Lung (tissue), 11 donors: ENCODE measurements at regions not wholly inside any gene's neighbourhood (a gene's known extent, or its start where the extent isn't known, plus 50 kb on each side); places are given as distances from the start of the nearest gene placed in this dataset.

Experiments
- ATAC-seq: fragments of 200-7000 bp; cut with Tn5 transposase; one replicate; pipeline ENCODE4 v1.9.1; 2020; ENCODE audit warnings: moderate number of reproducible peaks; ENCODE audit not compliant: insufficient read depth, low FRiP score
- DNase-seq, 3 donors: peaks; one replicate each; pipeline ENCODE4 v3.0.0-alpha.2; 2013 to 2017
- H3K27ac ChIP-seq, 2 donors: one replicate each; pipeline ENCODE4 v1.5.1; 2013; ENCODE audit warnings: mild to moderate bottlenecking in 2 of 2, moderate library complexity in 2 of 2, control low read depth in 1 of 2, inconsistent platforms in 1 of 2, low read depth in 1 of 2, low read length in 1 of 2
- H3K27me3 ChIP-seq, 3 donors: one replicate each; pipeline ENCODE4 v1.5.1; 2013; ENCODE audit warnings: low read length in 2 of 3; ENCODE audit not compliant: control insufficient read depth in 3 of 3, insufficient read depth in 3 of 3
- H3K36me3 ChIP-seq, 4 donors: one replicate each; pipeline ENCODE4 v1.5.1; 2013; ENCODE audit warnings: low read length in 4 of 4, mild to moderate bottlenecking in 1 of 4, moderate library complexity in 1 of 4; ENCODE audit not compliant: control insufficient read depth in 4 of 4, insufficient read depth in 4 of 4
- H3K4me1 ChIP-seq, 5 donors: one replicate each; pipeline ENCODE4 v1.5.1; 2013; ENCODE audit warnings: low read length in 5 of 5, mild to moderate bottlenecking in 2 of 5, moderate library complexity in 1 of 5; ENCODE audit not compliant: control insufficient read depth in 5 of 5, insufficient read depth in 5 of 5
- H3K4me3 ChIP-seq: one replicate; pipeline ENCODE4 v1.5.1; 2013; ENCODE audit warnings: mild to moderate bottlenecking, control low read depth, moderate library complexity
- H3K9ac ChIP-seq, 2 donors: one replicate each; pipeline ENCODE4 v1.5.1; 2013; ENCODE audit warnings: low read length in 2 of 2, control low read depth in 1 of 2; ENCODE audit not compliant: insufficient read depth in 1 of 2
- H3K9me3 ChIP-seq, 4 donors: one replicate each; pipeline ENCODE4 v1.5.1; 2013; ENCODE audit warnings: low read length in 3 of 4, mild to moderate bottlenecking in 1 of 4, moderate library complexity in 1 of 4; ENCODE audit not compliant: control insufficient read depth in 4 of 4, insufficient read depth in 3 of 4
- WGBS, 2 donors: extraction: QIAGEN DNeasy Blood & Tissue Kit; methylation state at CpG; one replicate each; pipeline ENCODE4 v1.1.7; 2013; 5-methylcytosine and 5-hydroxymethylcytosine counted together
- TF ChIP-seq, protein P1 (sequence below): IDR thresholded peaks from 2 replicates; pipeline ENCODE4 v1.5.1; 2012; ENCODE audit warnings: mild to moderate bottlenecking; ENCODE audit errors: control extremely low read depth, extremely low read depth
- donor health status: control.
- donor health status: control.
- donor health status: Bipolar disorder and iron deficiency.
- donor health status: healthy.
- donor health status: DM: yes; HTN: yes; CAD: no.

DNA sequence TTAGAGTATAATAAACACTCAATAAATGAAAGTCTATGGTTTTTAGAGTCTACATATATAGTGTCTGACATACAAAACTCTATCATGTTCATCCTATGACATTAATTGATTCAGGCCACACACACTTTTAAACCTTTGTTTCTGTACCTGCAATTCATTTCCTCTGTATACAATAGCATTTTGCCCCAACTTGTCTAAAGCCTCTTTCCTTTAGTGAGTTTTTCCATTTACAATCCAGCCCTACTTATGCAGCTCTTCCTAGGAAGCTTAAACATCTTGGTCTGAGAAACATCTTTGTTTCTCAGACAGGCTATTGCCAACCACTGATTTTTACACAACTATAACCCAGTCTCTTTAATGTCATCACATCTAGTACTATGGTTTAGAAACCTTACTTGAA, 214.7 kb upstream of the SLC16A7 start:
- ATAC-seq (no peak), DNase-seq (no peak)
- H3K9ac ChIP-seq = no peak overlapping the region
- no peak overlapping the region for H3K27ac ChIP-seq
- no peaks in the 10 kb centered on the region for H3K9me3 ChIP-seq
- H3K4me3 ChIP-seq = no peak overlapping the region
- no peaks in the 10 kb centered on the region for H3K36me3 ChIP-seq
- TF ChIP-seq, protein P1, sequence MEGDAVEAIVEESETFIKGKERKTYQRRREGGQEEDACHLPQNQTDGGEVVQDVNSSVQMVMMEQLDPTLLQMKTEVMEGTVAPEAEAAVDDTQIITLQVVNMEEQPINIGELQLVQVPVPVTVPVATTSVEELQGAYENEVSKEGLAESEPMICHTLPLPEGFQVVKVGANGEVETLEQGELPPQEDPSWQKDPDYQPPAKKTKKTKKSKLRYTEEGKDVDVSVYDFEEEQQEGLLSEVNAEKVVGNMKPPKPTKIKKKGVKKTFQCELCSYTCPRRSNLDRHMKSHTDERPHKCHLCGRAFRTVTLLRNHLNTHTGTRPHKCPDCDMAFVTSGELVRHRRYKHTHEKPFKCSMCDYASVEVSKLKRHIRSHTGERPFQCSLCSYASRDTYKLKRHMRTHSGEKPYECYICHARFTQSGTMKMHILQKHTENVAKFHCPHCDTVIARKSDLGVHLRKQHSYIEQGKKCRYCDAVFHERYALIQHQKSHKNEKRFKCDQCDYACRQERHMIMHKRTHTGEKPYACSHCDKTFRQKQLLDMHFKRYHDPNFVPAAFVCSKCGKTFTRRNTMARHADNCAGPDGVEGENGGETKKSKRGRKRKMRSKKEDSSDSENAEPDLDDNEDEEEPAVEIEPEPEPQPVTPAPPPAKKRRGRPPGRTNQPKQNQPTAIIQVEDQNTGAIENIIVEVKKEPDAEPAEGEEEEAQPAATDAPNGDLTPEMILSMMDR = no peak
- H3K4me1 ChIP-seq = peaks cover 0 to 16% (median 0%) of the 10 kb centered on the region in 5 donors
- no peaks in the 10 kb centered on the region for H3K27me3 ChIP-seq

DNA sequence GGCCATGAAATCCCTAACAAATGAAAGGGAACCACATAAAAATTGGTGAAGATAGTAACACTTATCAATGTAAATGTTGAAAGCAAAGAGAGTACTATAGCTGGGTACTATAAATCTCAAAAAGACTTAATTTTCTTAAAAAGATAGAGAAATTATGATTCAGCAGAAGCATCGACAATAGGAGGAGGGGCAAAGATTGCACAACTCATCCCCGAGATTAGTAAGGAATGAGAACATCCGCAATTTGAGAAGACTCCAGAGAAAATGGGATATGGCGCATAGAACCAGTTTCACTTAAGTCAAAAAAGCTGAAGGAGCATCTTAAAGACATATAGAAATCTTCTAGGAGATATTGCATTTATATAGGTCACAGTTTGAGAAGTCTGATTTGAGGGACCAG, 220.2 kb upstream of the SLC16A7 start:
- H3K9me3 ChIP-seq = no peaks in the 10 kb centered on the region
- WGBS, 2 donors = 89 to 92% methylated on average over 4 of the region's 4 CpGs
- TF ChIP-seq, protein P1 = no peak

DNA sequence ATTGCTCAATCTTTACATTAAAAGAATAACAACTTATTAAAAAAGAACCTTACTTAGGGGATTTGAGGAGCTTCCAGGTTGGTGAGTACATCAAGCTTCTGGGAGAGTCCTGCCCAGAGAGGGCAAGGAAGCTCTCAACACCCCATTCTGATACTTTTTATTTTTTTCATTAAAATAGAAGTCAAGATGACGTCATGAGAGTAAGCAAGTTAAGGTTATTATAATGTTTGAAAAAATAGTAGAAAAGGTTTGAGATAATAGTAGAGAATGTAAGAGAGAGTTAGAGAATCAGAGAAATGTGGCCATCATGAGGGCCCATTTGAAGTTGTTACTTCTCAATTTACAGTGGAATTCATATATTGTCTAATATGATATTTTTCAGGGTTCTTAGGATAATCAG, 221.0 kb upstream of the SLC16A7 start:
- 75 to 84% methylated on average over 1 of the region's 1 CpG for WGBS, 2 donors
- Histone ChIP-seq H3K27ac (no peak overlapping the region), H3K27me3 (no peaks in the 10 kb centered on the region), H3K36me3 (no peaks in the 10 kb centered on the region), H3K4me3 (no peak overlapping the region), H3K4me1 (no peaks in the 10 kb centered on the region), H3K9me3 (no peaks in the 10 kb centered on the region), H3K9ac (no peak overlapping the region)
- ATAC-seq (no peak), DNase-seq (no peak)
- TF ChIP-seq, protein P1 = no peak

More for the DNA sequence above, 220.2 kb upstream of the SLC16A7 start:
- no peaks in the 10 kb centered on the region for H3K36me3 ChIP-seq
- no peaks in the 10 kb centered on the region for H3K27me3 ChIP-seq
- no peak overlapping the region for H3K27ac ChIP-seq
- ATAC-seq (no peak), DNase-seq (no peak)
- no peak overlapping the region for H3K9ac ChIP-seq
- no peak overlapping the region for H3K4me3 ChIP-seq
- no peaks in the 10 kb centered on the region for H3K4me1 ChIP-seq

DNA sequence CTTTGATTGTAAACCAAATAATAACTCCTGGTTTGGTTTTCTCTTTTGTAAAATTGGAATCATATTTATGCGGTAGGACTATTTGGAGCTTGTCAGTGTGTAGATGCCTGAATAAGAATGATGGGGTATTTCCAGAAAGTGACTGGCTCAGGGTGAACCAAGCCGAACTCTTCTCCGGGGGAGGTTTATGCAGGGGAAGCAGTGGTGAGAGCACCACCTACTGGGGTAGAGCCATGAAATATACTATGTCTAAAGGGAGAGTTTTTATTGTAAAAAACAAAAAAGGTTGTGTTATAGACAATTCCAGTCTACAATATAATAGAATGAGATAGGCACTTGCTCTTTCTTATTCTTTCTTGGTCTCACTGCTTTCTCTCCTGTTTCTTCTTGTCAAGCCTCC, 222.9 kb upstream of the SLC16A7 start:
- no peaks in the 10 kb centered on the region for H3K36me3 ChIP-seq
- no peak overlapping the region for H3K4me3 ChIP-seq
- TF ChIP-seq, protein P1 = no peak
- no peaks in the 10 kb centered on the region for H3K27me3 ChIP-seq
- no peaks in the 10 kb centered on the region for H3K4me1 ChIP-seq
- 60 to 70% methylated on average over 3 of the region's 3 CpGs for WGBS, 2 donors
- peak in 1 of 3 donors; percentile 13 for DNase-seq
- H3K9ac ChIP-seq = no peak overlapping the region
- ATAC-seq = no peak
- no peaks in the 10 kb centered on the region for H3K9me3 ChIP-seq
- H3K27ac ChIP-seq = no peak overlapping the region
